GM23338 (cell line): ENCODE measurements at regions not wholly inside any gene's neighbourhood (a gene's known extent, or its start where the extent isn't known, plus 50 kb on each side); places are given as distances from the start of the nearest gene placed in this dataset.

Source experiments
- ATAC-seq: fragments of 200-7000 bp; cut with Tn5 transposase; 3 replicates; pipeline ENCODE4 v1.9.1; 2020
- DNase-seq: peaks from one replicate; pipeline ENCODE4 v3.0.0-alpha.2; 2015; ENCODE audit warnings: low spot score
- H2AFZ ChIP-seq: fragments of 200-600 bp; sonication (generic); 2 replicates; pipeline ENCODE4 v1.8.0; 2016; ENCODE audit warnings: antibody characterized with exemption, mild to moderate bottlenecking, moderate library complexity
- H3F3A ChIP-seq: fragments of 200-600 bp; sonication (generic); replicated peaks from 2 replicates; pipeline ENCODE4 v1.8.0; 2017; ENCODE audit warnings: antibody characterized with exemption, mixed run types, low read depth
- H3K27ac ChIP-seq: fragments of 200-600 bp; sonication (generic); 2 replicates; pipeline ENCODE4 v1.6.1; 2016; ENCODE audit warnings: low read depth
- H3K27me3 ChIP-seq: fragments of 200-600 bp; sonication (generic); 2 replicates; pipeline ENCODE4 v1.8.0; 2016; ENCODE audit warnings: mild to moderate bottlenecking, mixed run types, moderate library complexity; ENCODE audit not compliant: insufficient read depth
- H3K36me3 ChIP-seq: fragments of 200-600 bp; sonication (generic); 2 replicates; pipeline ENCODE4 v1.8.0; 2016; ENCODE audit warnings: mild to moderate bottlenecking; ENCODE audit not compliant: insufficient read depth
- H3K4me1 ChIP-seq: fragments of 200-600 bp; sonication (generic); 2 replicates; pipeline ENCODE4 v1.8.0; 2016; ENCODE audit warnings: mild to moderate bottlenecking, moderate library complexity; ENCODE audit not compliant: insufficient read depth
- H3K4me2 ChIP-seq: fragments of 200-600 bp; sonication (generic); 2 replicates; pipeline ENCODE4 v1.7.1; 2017; ENCODE audit warnings: mixed run types
- H3K4me3 ChIP-seq: fragments of 200-600 bp; sonication (generic); 2 replicates; pipeline ENCODE4 v1.6.1; 2016; ENCODE audit warnings: mixed run types
- H3K79me2 ChIP-seq: fragments of 200-600 bp; sonication (generic); replicated peaks from 2 replicates; pipeline ENCODE4 v1.8.0; 2017; ENCODE audit warnings: mild to moderate bottlenecking; ENCODE audit not compliant: insufficient read depth
- H3K9me2 ChIP-seq: fragments of 200-600 bp; sonication (generic); 2 replicates; pipeline ENCODE4 v1.8.0; 2017; ENCODE audit not compliant: insufficient read depth
- H4K20me1 ChIP-seq: fragments of 200-600 bp; sonication (generic); replicated peaks from 2 replicates; pipeline ENCODE4 v1.8.0; 2017; ENCODE audit warnings: mild to moderate bottlenecking; ENCODE audit not compliant: insufficient read depth
- H3K27ac Mint-ChIP-seq: 2 replicates; pipeline ENCODE4 v1.8.0; 2020; ENCODE audit warnings: inconsistent platforms, mild to moderate bottlenecking, moderate library complexity, mixed read lengths
- H3K27me3 Mint-ChIP-seq: 3 replicates; pipeline ENCODE4 v1.8.0; 2022; ENCODE audit warnings: low read depth, mild to moderate bottlenecking, moderate library complexity, mixed read lengths, inconsistent platforms; ENCODE audit not compliant: insufficient read depth, poor library complexity
- H3K36me3 Mint-ChIP-seq: 3 replicates; pipeline ENCODE4 v1.8.0; 2021; ENCODE audit warnings: low read depth, mild to moderate bottlenecking, inconsistent platforms, moderate library complexity, mixed read lengths
- H3K4me1 Mint-ChIP-seq: 3 replicates; pipeline ENCODE4 v1.8.0; 2020; ENCODE audit warnings: mild to moderate bottlenecking, inconsistent platforms, mixed read lengths
- H3K4me3 Mint-ChIP-seq: 3 replicates; pipeline ENCODE4 v1.8.0; 2021; ENCODE audit warnings: moderate library complexity, mild to moderate bottlenecking, inconsistent platforms, mixed read lengths
- H3K9me3 Mint-ChIP-seq: 3 replicates; pipeline ENCODE4 v1.8.0; 2020; ENCODE audit warnings: moderate library complexity, mild to moderate bottlenecking, inconsistent platforms, mixed read lengths
- CREB1 ChIP-seq: fragments of 250-450 bp; sonication (Bioruptor Pico); IDR thresholded peaks from 2 replicates; pipeline ENCODE4 v1.5.0; 2020; ENCODE audit warnings: low read depth, mild to moderate bottlenecking, moderate library complexity
- ETS1 ChIP-seq: IDR thresholded peaks from 2 replicates; pipeline ENCODE4 v1.6.1; 2016; ENCODE audit warnings: antibody characterized with exemption
- EZH2 ChIP-seq: fragments of 200-600 bp; sonication (generic); IDR thresholded peaks from one replicate; pipeline ENCODE4 v1.8.0; 2017; ENCODE audit warnings: antibody characterized with exemption, mild to moderate bottlenecking, low read depth; ENCODE audit not compliant: unreplicated experiment
- EZH2phosphoT487 ChIP-seq: fragments of 200-600 bp; sonication (generic); IDR thresholded peaks from one replicate; pipeline ENCODE4 v1.8.1; 2018; ENCODE audit warnings: antibody characterized with exemption; ENCODE audit not compliant: unreplicated experiment
- JUNB ChIP-seq: IDR thresholded peaks from one replicate; pipeline ENCODE4 v1.6.1; 2016; ENCODE audit warnings: antibody characterized with exemption; ENCODE audit not compliant: unreplicated experiment
- NANOG ChIP-seq: IDR thresholded peaks from 2 replicates; pipeline ENCODE4 v1.6.1; 2016; ENCODE audit warnings: antibody characterized with exemption, borderline replicate concordance
- STAT1 ChIP-seq: IDR thresholded peaks from one replicate; pipeline ENCODE4 v1.6.1; 2016; ENCODE audit warnings: antibody characterized with exemption; ENCODE audit not compliant: unreplicated experiment
- ZNF114 ChIP-seq: fragments of 250-450 bp; sonication (Bioruptor Pico); IDR thresholded peaks from 2 replicates; pipeline ENCODE4 v1.5.0; 2020; ENCODE audit warnings: mild to moderate bottlenecking, moderate library complexity
- ZNF331 ChIP-seq: fragments of 250-450 bp; sonication (Bioruptor Pico); IDR thresholded peaks from 2 replicates; pipeline ENCODE4 v1.5.0; 2020; ENCODE audit warnings: low read depth, mild to moderate bottlenecking, moderate library complexity
- ZNF462 ChIP-seq: fragments of 250-450 bp; sonication (Bioruptor Pico); IDR thresholded peaks from 2 replicates; pipeline ENCODE4 v1.5.0; 2020; ENCODE audit warnings: mild to moderate bottlenecking, moderate library complexity

GRCh38 chr15:35603301-35603700, 57.3 kb upstream of the DPH6 start:
- Histone ChIP-seq H3F3A (no peaks in the 10 kb centered on the region), H3K27ac (no peak overlapping the region), H3K79me2 (no peaks in the 10 kb centered on the region), H2AFZ (no peak overlapping the region), H3K9me2 (no peaks in the 10 kb centered on the region), H3K36me3 (no peaks in the 10 kb centered on the region), H3K4me2 (no peak overlapping the region), H3K4me3 (no peak overlapping the region), H3K27me3 (no peaks in the 10 kb centered on the region), H4K20me1 (no peaks in the 10 kb centered on the region), H3K4me1 (no peaks in the 10 kb centered on the region)
- Mint-ChIP-seq H3K9me3 (no peaks in the 10 kb centered on the region), H3K4me1 (no peaks in the 10 kb centered on the region), H3K27ac (no peak overlapping the region), H3K36me3 (no peaks in the 10 kb centered on the region), H3K4me3 (no peak overlapping the region), H3K27me3 (no peaks in the 10 kb centered on the region)
- no peak for DNase-seq
- no peak for TF ChIP-seq CREB1
- no peak for TF ChIP-seq STAT1
- ATAC-seq = no peak

GRCh38 chr15:35603856-35604255, 57.9 kb upstream of the DPH6 start:
- Mint-ChIP-seq H3K9me3 (no peaks in the 10 kb centered on the region), H3K4me1 (no peaks in the 10 kb centered on the region)

More at GRCh38 chr15:35603856-35604255, 57.9 kb upstream of the DPH6 start:
- H3K4me3 ChIP-seq = no peak overlapping the region
- no peaks in the 10 kb centered on the region for H3K4me1 ChIP-seq
- H3K4me2 ChIP-seq = no peak overlapping the region
- H3K4me3 Mint-ChIP-seq = no peak overlapping the region
- H3K36me3 Mint-ChIP-seq = no peaks in the 10 kb centered on the region
- ATAC-seq (no peak), DNase-seq (no peak)
- no peak overlapping the region for H3K27ac Mint-ChIP-seq
- H3K27me3 Mint-ChIP-seq = no peaks in the 10 kb centered on the region
- no peak overlapping the region for H2AFZ ChIP-seq
- H4K20me1 ChIP-seq = no peaks in the 10 kb centered on the region
- H3K27me3 ChIP-seq = no peaks in the 10 kb centered on the region
- no peaks in the 10 kb centered on the region for H3K9me2 ChIP-seq
- TF ChIP-seq JUNB = no peak
- TF ChIP-seq EZH2 = no peak
- no peak for TF ChIP-seq NANOG
- no peak for TF ChIP-seq ZNF114 (CRISPR knock-in tag)
- no peak for TF ChIP-seq ZNF331 (CRISPR knock-in tag)
- TF ChIP-seq ZNF462 (CRISPR knock-in tag) = no peak
- no peak for TF ChIP-seq EZH2phosphoT487
- no peak for TF ChIP-seq STAT1
- no peak for TF ChIP-seq ETS1
- H3K27ac ChIP-seq = no peak overlapping the region
- H3K36me3 ChIP-seq = no peaks in the 10 kb centered on the region
- no peaks in the 10 kb centered on the region for H3F3A ChIP-seq
- no peaks in the 10 kb centered on the region for H3K79me2 ChIP-seq
